Vagina (tissue), 2 donors: ENCODE measurements at regions not wholly inside any gene's neighbourhood (a gene's known extent, or its start where the extent isn't known, plus 50 kb on each side); places are given as distances from the start of the nearest gene placed in this dataset.

Source experiments
- DNase-seq, 2 donors: peaks; one replicate each; pipeline ENCODE4 v3.0.0-alpha.2; 2017; ENCODE audit errors: extremely low spot score in 2 of 2
- H3K27ac ChIP-seq: fragments of 200-600 bp; sonication (generic); one replicate; pipeline ENCODE4 v1.5.1; 2019
- H3K27me3 ChIP-seq: fragments of 200-600 bp; sonication (generic); one replicate; pipeline ENCODE4 v1.5.1; 2019
- H3K36me3 ChIP-seq, 2 donors: fragments of 200-600 bp; sonication (generic); one replicate each; pipeline ENCODE4 v1.5.1; 2017 to 2019
- H3K4me1 ChIP-seq: fragments of 200-600 bp; sonication (generic); one replicate; pipeline ENCODE4 v1.5.1; 2019
- H3K4me3 ChIP-seq, 2 donors: fragments of 200-600 bp; sonication (generic); 1 replicate in 1 of 2; 2 replicates in 1 of 2; pipeline ENCODE4 v1.5.1; 2016 to 2019
- H3K9me3 ChIP-seq: fragments of 200-600 bp; sonication (generic); one replicate; pipeline ENCODE4 v1.5.1; 2019
- POLR2A ChIP-seq, 2 donors: fragments of 450-650 bp; IDR thresholded peaks; one replicate each; pipeline ENCODE4 v1.6.1; 2017; ENCODE audit warnings: antibody characterized with exemption in 2 of 2, mild to moderate bottlenecking in 2 of 2, moderate library complexity in 2 of 2
- POLR2AphosphoS5 ChIP-seq, 2 donors: sonication (generic); formaldehyde crosslinking; IDR thresholded peaks; one replicate each; pipeline ENCODE4 v1.9.0; 2017; ENCODE audit warnings: antibody characterized with exemption in 2 of 2, mild to moderate bottlenecking in 2 of 2, low read depth in 1 of 2; ENCODE audit not compliant: insufficient read depth in 1 of 2
- intact Hi-C: fragments of 100-400 bp; cut with DNase I; formaldehyde crosslinking; loops from one replicate; pipeline ENCODE4 v1.15.1; 2023
- TF ChIP-seq, protein P1 (sequence below), 3 experiments: fragments of 450-650 bp in 2 of 3; fragments of 200-600 bp in 1 of 3; sonication (generic) in 1 of 3; IDR thresholded peaks; one replicate each; pipeline ENCODE4 v1.5.1; 2017 to 2019; ENCODE audit warnings: antibody characterized with exemption in 3 of 3, mild to moderate bottlenecking in 2 of 3, moderate library complexity in 2 of 3

- Histone ChIP-seq H3K4me1 (no peaks in the 10 kb centered on the region), H3K27me3 (no peaks in the 10 kb centered on the region), H3K4me3 (no peak overlapping the region), H3K9me3 (no peaks in the 10 kb centered on the region), H3K27ac (no peak overlapping the region), H3K36me3 (no peaks in the 10 kb centered on the region)
- TF ChIP-seq POLR2AphosphoS5 (IDR thresholded peaks at IDR 0.05; ENCODE audit: insufficient read depth in 1 of 2, low read depth in 1 of 2) (no peak), POLR2A (IDR thresholded peaks at IDR 0.05) (no peak)
- TF ChIP-seq, protein P1, sequence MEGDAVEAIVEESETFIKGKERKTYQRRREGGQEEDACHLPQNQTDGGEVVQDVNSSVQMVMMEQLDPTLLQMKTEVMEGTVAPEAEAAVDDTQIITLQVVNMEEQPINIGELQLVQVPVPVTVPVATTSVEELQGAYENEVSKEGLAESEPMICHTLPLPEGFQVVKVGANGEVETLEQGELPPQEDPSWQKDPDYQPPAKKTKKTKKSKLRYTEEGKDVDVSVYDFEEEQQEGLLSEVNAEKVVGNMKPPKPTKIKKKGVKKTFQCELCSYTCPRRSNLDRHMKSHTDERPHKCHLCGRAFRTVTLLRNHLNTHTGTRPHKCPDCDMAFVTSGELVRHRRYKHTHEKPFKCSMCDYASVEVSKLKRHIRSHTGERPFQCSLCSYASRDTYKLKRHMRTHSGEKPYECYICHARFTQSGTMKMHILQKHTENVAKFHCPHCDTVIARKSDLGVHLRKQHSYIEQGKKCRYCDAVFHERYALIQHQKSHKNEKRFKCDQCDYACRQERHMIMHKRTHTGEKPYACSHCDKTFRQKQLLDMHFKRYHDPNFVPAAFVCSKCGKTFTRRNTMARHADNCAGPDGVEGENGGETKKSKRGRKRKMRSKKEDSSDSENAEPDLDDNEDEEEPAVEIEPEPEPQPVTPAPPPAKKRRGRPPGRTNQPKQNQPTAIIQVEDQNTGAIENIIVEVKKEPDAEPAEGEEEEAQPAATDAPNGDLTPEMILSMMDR (IDR thresholded peaks at IDR 0.05) = no peak
- intact Hi-C loops = no loop called here
- no peak for DNase-seq
These were observed 148.6 kb upstream of the MTNR1B start for GRCh38 chr11:92820860-92821259.

- no peak for TF ChIP-seq POLR2AphosphoS5 (IDR thresholded peaks at IDR 0.05; ENCODE audit: insufficient read depth in 1 of 2, low read depth in 1 of 2)
- no peak for DNase-seq
- Histone ChIP-seq H3K9me3 (no peaks in the 10 kb centered on the region), H3K4me3 (no peak overlapping the region), H3K36me3 (no peaks in the 10 kb centered on the region), H3K4me1 (peaks cover 5% of the 10 kb centered on the region), H3K27ac (no peak overlapping the region), H3K27me3 (no peaks in the 10 kb centered on the region)
- intact Hi-C loops = no loop called here
These were observed 147.0 kb upstream of the MTNR1B start for GRCh38 chr11:92822410-92822809.

GRCh38 chr11:92826136-92826535 lies 143.3 kb upstream of the MTNR1B start:
- Histone ChIP-seq H3K27me3 (no peaks in the 10 kb centered on the region), H3K9me3 (no peaks in the 10 kb centered on the region), H3K27ac (no peak overlapping the region), H3K4me3 (no peak overlapping the region), H3K4me1 (peaks cover 5% of the 10 kb centered on the region), H3K36me3 (no peaks in the 10 kb centered on the region)
- intact Hi-C loops = no loop called here
- no peak for DNase-seq
- TF ChIP-seq, protein P1 (IDR thresholded peaks at IDR 0.05) = no peak
- no peak for TF ChIP-seq POLR2A (IDR thresholded peaks at IDR 0.05)
- no peak for TF ChIP-seq POLR2AphosphoS5 (IDR thresholded peaks at IDR 0.05; ENCODE audit: insufficient read depth in 1 of 2, low read depth in 1 of 2)

DNA sequence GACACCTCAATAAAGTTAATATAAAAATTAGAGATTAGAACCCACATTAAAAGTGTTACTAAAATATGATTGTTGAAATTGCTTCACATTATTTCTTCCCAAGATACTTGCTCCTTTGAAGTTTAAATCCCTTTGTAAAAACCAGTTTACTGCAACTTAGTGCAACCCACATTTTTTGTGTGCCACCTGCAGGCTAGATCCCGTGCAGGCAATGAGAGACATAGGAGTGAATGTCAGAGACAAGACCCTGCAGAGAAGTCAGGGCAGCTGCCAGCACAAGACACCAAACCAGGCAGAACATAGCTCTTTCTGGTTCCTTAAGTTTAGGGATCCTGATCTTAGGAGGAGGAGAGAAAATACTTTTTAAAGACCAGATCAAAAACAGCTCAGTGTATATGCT lies 142.8 kb upstream of the MTNR1B start:
- H3K9me3 ChIP-seq = no peaks in the 10 kb centered on the region
- intact Hi-C loops = no loop called here
- H3K27me3 ChIP-seq = no peaks in the 10 kb centered on the region
- no peak for TF ChIP-seq POLR2AphosphoS5 (IDR thresholded peaks at IDR 0.05; ENCODE audit: insufficient read depth in 1 of 2, low read depth in 1 of 2)
- no peak overlapping the region for H3K27ac ChIP-seq
- no peak for DNase-seq
- H3K4me3 ChIP-seq = no peak overlapping the region
- H3K4me1 ChIP-seq = peaks cover 5% of the 10 kb centered on the region
- no peaks in the 10 kb centered on the region for H3K36me3 ChIP-seq

GRCh38 chr11:92827132-92827531 lies 142.3 kb upstream of the MTNR1B start:
- no peaks in the 10 kb centered on the region for H3K27me3 ChIP-seq
- H3K4me3 ChIP-seq = no peak overlapping the region
- TF ChIP-seq POLR2AphosphoS5 (IDR thresholded peaks at IDR 0.05; ENCODE audit: insufficient read depth in 1 of 2, low read depth in 1 of 2) (no peak), POLR2A (IDR thresholded peaks at IDR 0.05) (no peak)
- TF ChIP-seq, protein P1 (IDR thresholded peaks at IDR 0.05) = no peak
- peaks cover 5% of the 10 kb centered on the region for H3K4me1 ChIP-seq
- no peaks in the 10 kb centered on the region for H3K36me3 ChIP-seq
- no peak overlapping the region for H3K27ac ChIP-seq
- intact Hi-C loops = no loop called here
- no peak for DNase-seq
- no peaks in the 10 kb centered on the region for H3K9me3 ChIP-seq

DNA sequence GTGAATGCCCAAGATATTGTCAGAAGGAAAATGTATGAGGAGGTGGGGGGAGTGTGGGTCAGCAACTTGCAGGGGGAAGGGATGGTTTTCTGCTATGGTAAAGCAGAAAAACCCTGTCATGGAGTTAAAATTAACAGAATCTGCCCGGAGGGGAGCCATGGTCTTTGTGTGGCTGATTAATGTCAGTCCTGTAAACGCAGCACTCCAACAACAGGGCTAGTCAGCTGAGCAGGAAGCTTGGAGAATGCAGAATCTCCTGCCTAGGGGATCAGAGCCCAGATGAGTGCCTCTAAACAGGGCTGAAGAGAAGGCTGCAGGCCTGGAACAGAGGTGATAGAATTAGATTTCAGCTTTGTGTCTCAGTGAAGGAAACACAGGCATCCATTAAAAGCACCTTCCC lies 140.9 kb upstream of the MTNR1B start:
- Histone ChIP-seq H3K36me3 (no peaks in the 10 kb centered on the region), H3K27ac (no peak overlapping the region), H3K4me1 (peaks cover 5% of the 10 kb centered on the region), H3K27me3 (no peaks in the 10 kb centered on the region), H3K4me3 (no peak overlapping the region), H3K9me3 (no peaks in the 10 kb centered on the region)
- intact Hi-C loops = no loop called here
- no peak for DNase-seq
- TF ChIP-seq POLR2AphosphoS5 (IDR thresholded peaks at IDR 0.05; ENCODE audit: insufficient read depth in 1 of 2, low read depth in 1 of 2) (no peak), POLR2A (IDR thresholded peaks at IDR 0.05) (no peak)
- TF ChIP-seq, protein P1 (IDR thresholded peaks at IDR 0.05) = no peak
